RWPE1 (cell line): ENCODE measurements at regions not wholly inside any gene's neighbourhood (a gene's known extent, or its start where the extent isn't known, plus 50 kb on each side); places are given as distances from the start of the nearest gene placed in this dataset.

Source experiments
- CTCF ChIA-PET: fragments of 350-600 bp; sonication (Branson Sonifier 250); formaldehyde crosslinking; extraction: SDS; loops from one replicate; lab custom pipeline; 2021; lab: Yijun Ruan, JAX
- POLR2A ChIA-PET: fragments of 400-600 bp; formaldehyde crosslinking; extraction: SDS; loops from one replicate; lab custom pipeline; 2020; ENCODE audit warnings: antibody characterized with exemption; ENCODE audit not compliant: low non-redundant PET; lab: Yijun Ruan, JAX
- DNase-seq: peaks from one replicate; pipeline ENCODE4 v3.0.0; 2012; ENCODE audit warnings: low spot score
- H3K27ac ChIP-seq: fragments of 450-650 bp; 2 replicates; pipeline ENCODE4 v1.5.1; 2017
- CTCF ChIP-seq: fragments of 450-650 bp; conservative IDR thresholded peaks from 2 replicates; pipeline ENCODE4 v1.5.1; 2017; ENCODE audit warnings: low read depth, mild to moderate bottlenecking

- no peak for DNase-seq
- ChIA-PET POLR2A (no interaction called here), CTCF (no interaction called here)
- H3K27ac ChIP-seq = no peak overlapping the region
- no peak for TF ChIP-seq CTCF
Observed at GRCh38 chr18:65279668-65280305, 471.0 kb upstream of the CDH7 start.

GRCh38 chr18:65278939-65279667 lies 471.7 kb upstream of the CDH7 start:
- no peak for TF ChIP-seq CTCF
- H3K27ac ChIP-seq = no peak overlapping the region
- no peak for DNase-seq
- ChIA-PET POLR2A (no interaction called here), CTCF (no interaction called here)

GRCh38 chr18:65269375-65269774 lies 481.4 kb upstream of the CDH7 start:
- CTCF ChIA-PET = no interaction called here
- no peak for TF ChIP-seq CTCF
- no peak overlapping the region for H3K27ac ChIP-seq
- DNase-seq = no peak
- POLR2A ChIA-PET = no interaction called here

GRCh38 chr18:65265761-65266160 lies 485.1 kb upstream of the CDH7 start:
- ChIA-PET CTCF (no interaction called here), POLR2A (no interaction called here)
- TF ChIP-seq CTCF = no peak

GRCh38 chr18:65260030-65260429 lies 490.8 kb upstream of the CDH7 start:
- no peak overlapping the region for H3K27ac ChIP-seq
- DNase-seq = no peak
- ChIA-PET POLR2A (no interaction called here), CTCF (no interaction called here)
- no peak for TF ChIP-seq CTCF

More at GRCh38 chr18:65265761-65266160, 485.1 kb upstream of the CDH7 start:
- DNase-seq = no peak
- H3K27ac ChIP-seq = no peak overlapping the region

GRCh38 chr18:65259403-65259802 lies 491.4 kb upstream of the CDH7 start:
- TF ChIP-seq CTCF = no peak
- CTCF ChIA-PET = no interaction called here
- no peak for DNase-seq
- POLR2A ChIA-PET = no interaction called here
- no peak overlapping the region for H3K27ac ChIP-seq
